Kasumi-1 (cell line): ENCODE measurements at regions not wholly inside any gene's neighbourhood (a gene's known extent, or its start where the extent isn't known, plus 50 kb on each side); places are given as distances from the start of the nearest gene placed in this dataset.
"Not testable (repeated sequence)": the region's sequence is repeated elsewhere in the genome, so short reads cannot be mapped to it uniquely, and the experiment has no call there.

Experiments
- DNase-seq, 2 experiments: peaks; one replicate each; lab custom pipeline; 2025; lab: John Stamatoyannopoulos, UW

GRCh38 chr6:140830666-140831065 lies 1302.1 kb upstream of the GJE1 start:
- no peak for DNase-seq

- no peak for DNase-seq
Observed at GRCh38 chr6:140828856-140829255, 1303.9 kb upstream of the GJE1 start.

- no peak for DNase-seq
Observed at GRCh38 chr6:140827593-140827992, 1305.1 kb upstream of the GJE1 start.

- peak in 1 of 2 experiments; percentile 14 for DNase-seq
Observed at GRCh38 chr6:140825731-140826130, 1307.0 kb upstream of the GJE1 start.

- no peak for DNase-seq
Observed at GRCh38 chr6:140824595-140824994, 1308.1 kb upstream of the GJE1 start.

- no peak for DNase-seq
Observed at GRCh38 chr6:140821196-140821595, 1311.5 kb upstream of the GJE1 start.

- no peak for DNase-seq
Observed at GRCh38 chr6:140817176-140817575, 1315.5 kb upstream of the GJE1 start.

GRCh38 chr6:140816681-140817080 lies 1316.0 kb upstream of the GJE1 start:
- DNase-seq = no peak

- DNase-seq = no peak
Observed at GRCh38 chr6:140812636-140813035, 1320.1 kb upstream of the GJE1 start.

- no peak for DNase-seq
Observed at GRCh38 chr6:140811642-140812041, 1321.1 kb upstream of the GJE1 start.

- DNase-seq = peak; percentile 72 to 73
Observed at GRCh38 chr6:140809694-140810101, 1323.0 kb upstream of the GJE1 start.

- DNase-seq = no peak
Observed at GRCh38 chr6:140806431-140806830, 1326.3 kb upstream of the GJE1 start.

GRCh38 chr6:140794544-140794943 lies 1338.2 kb upstream of the GJE1 start:
- DNase-seq = no peak

GRCh38 chr6:140790109-140790508 lies 1342.6 kb upstream of the GJE1 start:
- no peak for DNase-seq

GRCh38 chr6:140789466-140789865 lies 1343.3 kb upstream of the GJE1 start:
- DNase-seq = no peak

- no peak for DNase-seq
Observed at GRCh38 chr6:140785926-140786325, 1346.8 kb upstream of the GJE1 start.

- DNase-seq = no peak
Observed at GRCh38 chr6:140784573-140784972, 1348.2 kb upstream of the GJE1 start.

GRCh38 chr6:140783504-140783903 lies 1349.2 kb upstream of the GJE1 start:
- not testable (repeated sequence) for DNase-seq

- no peak for DNase-seq
Observed at GRCh38 chr6:140782941-140783340, 1349.8 kb upstream of the GJE1 start.

- no peak for DNase-seq
Observed at GRCh38 chr6:140779991-140780596, 1352.6 kb upstream of the GJE1 start.

- DNase-seq = no peak
Observed at GRCh38 chr6:140779341-140779740, 1353.4 kb upstream of the GJE1 start.

GRCh38 chr6:140777780-140778179 lies 1354.9 kb upstream of the GJE1 start:
- DNase-seq = no peak

- no peak for DNase-seq
Observed at GRCh38 chr6:140775061-140775460, 1357.7 kb upstream of the GJE1 start.

- peak; percentile 18 to 51 for DNase-seq
Observed at GRCh38 chr6:140774080-140774505, 1358.6 kb upstream of the GJE1 start.
